ENCODE measurements at regions not wholly inside any gene's neighbourhood (a gene's known extent, or its start where the extent isn't known, plus 50 kb on each side); places are given as distances from the start of the nearest gene placed in this dataset.

- TF ChIP-seq ZNF384 (IDR thresholded peaks at IDR 0.05; ENCODE audit: borderline replicate concordance, low read depth, low read length) (no peak), SMARCA5 (IDR thresholded peaks at IDR 0.05) (no peak), ATF3 (IDR thresholded peaks at IDR 0.05; ENCODE audit: borderline replicate concordance, extremely low read depth, low read depth, low read length) (no peak), RELA (IDR thresholded peaks at IDR 0.05; ENCODE audit: borderline replicate concordance, partially characterized antibody) (no peak), TBL1XR1 (IDR thresholded peaks at IDR 0.05; ENCODE audit: low read depth, low read length) (no peak)
These were observed 130.5 kb upstream of the CNR1 start (continued) for GRCh38 chr6:88296694-88297093.

DNA sequence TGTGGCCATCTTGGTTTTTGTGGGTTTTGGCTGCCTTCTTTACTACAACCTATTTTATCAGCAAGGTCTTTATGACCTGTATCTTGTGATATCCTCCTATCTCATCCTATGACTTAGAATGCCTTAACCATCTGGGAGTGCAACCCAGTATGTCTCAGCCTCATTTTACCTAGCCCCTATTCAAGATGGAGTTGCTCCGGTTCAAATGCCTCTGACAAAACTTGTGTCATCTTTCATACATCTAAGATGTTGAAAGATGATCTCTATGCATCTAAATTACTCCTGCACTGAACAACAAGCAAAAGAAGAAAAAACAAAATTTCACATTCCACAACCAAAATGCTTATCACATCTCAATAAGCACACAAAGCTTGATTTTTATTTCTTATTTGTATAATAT, 129.5 kb upstream of the CNR1 start:
- no peak overlapping the region for H3K4me2 ChIP-seq (ENCODE audit: control insufficient read depth, insufficient read depth)
- ChIA-PET SMC1A (ENCODE audit: uncharacterized antibody, unreplicated experiment) (interaction anchor here (0.8 to 1.1 kb wide), 3 partner anchors 9 to 365 kb away, joined by 3 to 4 read pairs (median 3); no protein-coding TSS in a partner anchor), CTCF (interaction anchor here (1.2 kb wide), 1 partner anchor 9 kb away, joined by 3 read pairs; no protein-coding TSS in a partner anchor), RAD21 (ENCODE audit: unreplicated experiment) (no interaction called here), POLR2A (no interaction called here)
- TF ChIP-seq CUX1 (IDR thresholded peaks at IDR 0.05; ENCODE audit: insufficient replicate concordance, low read depth, low read length) (no peak), EGR1 (IDR thresholded peaks at IDR 0.05; ENCODE audit: borderline replicate concordance in 1 of 2, low read depth in 2 of 2, low read length in 2 of 2) (no peak), TARDBP (IDR thresholded peaks at IDR 0.05; ENCODE audit: borderline replicate concordance) (no peak), KAT2A (conservative IDR thresholded peaks at IDR 0.05; ENCODE audit: control insufficient read depth, low read depth, low read length) (no peak), ATF3 (IDR thresholded peaks at IDR 0.05; ENCODE audit: borderline replicate concordance, extremely low read depth, low read depth, low read length) (no peak)
- H3K4me1 ChIP-seq (ENCODE audit: control insufficient read depth, insufficient read depth, low read length) = no peaks in the 10 kb centered on the region
- WGBS (ENCODE audit: insufficient coverage, insufficient replicate concordance, low lambda C conversion rate, missing lambda C conversion rate) = 4% methylated on average over 1 of the region's 1 CpG
- no peak for DNase-seq (ENCODE audit: low read depth, low spot score)
- H3K27ac ChIP-seq (ENCODE audit: control insufficient read depth, insufficient read depth) = no peak overlapping the region
- no peak overlapping the region for H2AFZ ChIP-seq (ENCODE audit: control insufficient read depth, low read depth, low read length)
- no peak for FAIRE-seq
- intact Hi-C loops (cut with micrococcal nuclease; ENCODE audit: unreplicated experiment) = no loop called here
- H3K36me3 ChIP-seq (ENCODE audit: control insufficient read depth in 2 of 2, insufficient read depth in 2 of 2, low read length in 1 of 2) = no peaks in the 10 kb centered on the region
- no peak overlapping the region for H3K9ac ChIP-seq (ENCODE audit: control insufficient read depth, insufficient read depth, low read length)
- no peak overlapping the region for H3K4me3 ChIP-seq
- no peaks in the 10 kb centered on the region for H4K20me1 ChIP-seq (ENCODE audit: control insufficient read depth, insufficient read depth)
- ATAC-seq = no peak
- in situ Hi-C loops (cut with MboI) = no loop called here
- BruUV-seq (replicated peaks) = no TSS peak
- H3K9me3 ChIP-seq (replicated peaks; ENCODE audit: control insufficient read depth, insufficient read depth, low read length) = peaks cover 3% of the 10 kb centered on the region; the same call in 2 of the 3 replicates
- no peaks in the 10 kb centered on the region for H3K27me3 ChIP-seq (replicated peaks in 1 of 2; ENCODE audit: control insufficient read depth in 2 of 2, insufficient read depth in 2 of 2, low read length in 1 of 2)
- H3K79me2 ChIP-seq (ENCODE audit: control insufficient read depth, insufficient read depth, low read length) = no peaks in the 10 kb centered on the region
